PC-3 (cell line): ENCODE measurements at regions not wholly inside any gene's neighbourhood (a gene's known extent, or its start where the extent isn't known, plus 50 kb on each side); places are given as distances from the start of the nearest gene placed in this dataset.

ENCODE experiments used
- ATAC-seq: fragments of 200-7000 bp; cut with Tn5 transposase; 2 replicates; pipeline ENCODE4 v1.9.1; 2020; ENCODE audit warnings: mild to moderate bottlenecking, moderate library complexity
- BruUV-seq: library from RNA; stranded (reverse); fragments of 400-500 nt; replicated peaks from 2 replicates; lab custom pipeline; 2021; lab: Mats Ljungman, UMichigan
- CTCF ChIA-PET: fragments of 300-600 bp; sonication (Branson Sonifier 250); formaldehyde crosslinking; loops from one replicate; lab custom pipeline; 2022; ENCODE audit warnings: antibody characterized with exemption; lab: Charles Lee
- POLR2A ChIA-PET: fragments of 300-600 bp; sonication (Branson Sonifier 250); formaldehyde crosslinking; loops from one replicate; lab custom pipeline; 2022; ENCODE audit warnings: antibody characterized with exemption; ENCODE audit not compliant: unreplicated experiment; lab: Charles Lee
- DNase-seq: peaks from one replicate; pipeline ENCODE4 v3.0.0-alpha.2; 2015
- H2AFZ ChIP-seq: fragments of 300-600 bp; sonication (generic); 2 replicates; pipeline ENCODE4 v1.6.0; 2016; ENCODE audit warnings: antibody characterized with exemption, low read length
- H3F3A ChIP-seq: fragments of 300-600 bp; sonication (generic); one replicate; pipeline ENCODE4 v1.6.0; 2017; ENCODE audit warnings: antibody characterized with exemption, low read length, control low read depth, mild to moderate bottlenecking; ENCODE audit not compliant: unreplicated experiment
- H3K27ac ChIP-seq: fragments of 300-600 bp; sonication (generic); 2 replicates; pipeline ENCODE4 v1.5.1; 2016; ENCODE audit warnings: mild to moderate bottlenecking, low read length
- H3K27me3 ChIP-seq: fragments of 300-600 bp; sonication (generic); 2 replicates; pipeline ENCODE4 v1.6.1; 2016; ENCODE audit warnings: low read length, mixed read lengths
- H3K36me3 ChIP-seq: fragments of 300-600 bp; sonication (generic); 2 replicates; pipeline ENCODE4 v1.6.1; 2016; ENCODE audit warnings: low read depth, mixed run types, low read length, mixed read lengths
- H3K4me1 ChIP-seq: fragments of 300-600 bp; sonication (generic); 2 replicates; pipeline ENCODE4 v1.5.1; 2016; ENCODE audit warnings: low read length; ENCODE audit not compliant: insufficient read depth
- H3K4me2 ChIP-seq: fragments of 300-600 bp; sonication (generic); 2 replicates; pipeline ENCODE4 v1.6.0; 2016; ENCODE audit warnings: low read length
- H3K4me3 ChIP-seq: fragments of 300-600 bp; sonication (generic); 2 replicates; pipeline ENCODE4 v1.5.1; 2016; ENCODE audit warnings: mild to moderate bottlenecking, low read length, mixed read lengths
- H3K79me2 ChIP-seq: fragments of 300-600 bp; sonication (generic); 2 replicates; pipeline ENCODE4 v1.6.1; 2017; ENCODE audit warnings: low read length, mixed read lengths
- H3K9ac ChIP-seq: fragments of 300-600 bp; sonication (generic); 2 replicates; pipeline ENCODE4 v1.6.0; 2016; ENCODE audit warnings: mild to moderate bottlenecking, low read length
- H3K9me2 ChIP-seq: fragments of 300-600 bp; sonication (generic); replicated peaks from 2 replicates; pipeline ENCODE4 v1.6.1; 2016; ENCODE audit warnings: mixed run types, low read length, mixed read lengths
- H3K9me3 ChIP-seq: fragments of 300-600 bp; sonication (generic); 2 replicates; pipeline ENCODE4 v1.6.1; 2016; ENCODE audit warnings: low read length, mixed read lengths
- H4K20me1 ChIP-seq: fragments of 300-600 bp; sonication (generic); 2 replicates; pipeline ENCODE4 v1.6.1; 2016; ENCODE audit warnings: low read length, mixed read lengths
- CTCF ChIP-seq: fragments of 300-600 bp; sonication (generic); conservative IDR thresholded peaks from 2 replicates; pipeline ENCODE4 v1.5.1; 2017; ENCODE audit warnings: antibody characterized with exemption, low read depth, mild to moderate bottlenecking, low read length
- EZH2 ChIP-seq: fragments of 300-600 bp; sonication (generic); IDR thresholded peaks from one replicate; pipeline ENCODE4 v1.6.1; 2017; ENCODE audit warnings: antibody characterized with exemption, mild to moderate bottlenecking, low read length; ENCODE audit not compliant: unreplicated experiment
- EZH2phosphoT487 ChIP-seq: fragments of 300-600 bp; sonication (generic); IDR thresholded peaks from 2 replicates; pipeline ENCODE4 v1.6.1; 2018; ENCODE audit warnings: mild to moderate bottlenecking, antibody characterized with exemption, low read length, borderline replicate concordance
- intact Hi-C: fragments of 100-400 bp; cut with micrococcal nuclease; formaldehyde crosslinking; loops from 2 replicates; pipeline ENCODE4 v1.9.0; 2023

DNA sequence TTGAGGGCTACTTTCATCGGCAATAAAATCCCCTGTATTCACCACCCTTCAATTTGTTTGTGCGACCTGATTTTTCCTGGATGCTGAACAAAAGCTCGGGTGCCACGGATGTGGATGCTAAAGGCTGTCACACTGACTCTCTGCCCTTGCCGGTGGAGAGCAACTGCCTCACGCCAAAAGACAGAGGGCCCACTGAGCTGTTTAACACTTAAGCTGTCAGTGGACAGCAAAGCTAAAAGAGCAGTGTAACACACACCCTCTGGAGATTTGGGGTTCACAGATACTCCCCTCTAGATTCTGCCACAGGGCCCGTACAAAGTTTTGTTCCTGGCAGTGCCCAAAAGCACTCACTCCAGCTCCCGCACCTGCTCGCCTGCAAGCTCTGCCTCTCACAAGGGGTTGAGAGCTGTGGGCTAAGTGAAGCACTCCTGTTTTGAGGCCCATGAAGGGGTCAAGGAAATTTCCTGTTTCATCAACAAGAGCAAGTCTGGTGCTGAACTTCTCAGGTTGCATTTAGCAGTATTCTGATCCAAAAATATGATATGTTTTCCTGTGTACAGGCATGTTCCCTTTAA, 1571.9 kb downstream of the ADGRL3 start:
- no peaks in the 10 kb centered on the region for H3K9me3 ChIP-seq
- H4K20me1 ChIP-seq: no peaks in the 10 kb centered on the region
- no peak overlapping the region for H3K9ac ChIP-seq
- TF ChIP-seq EZH2: no peak
- no peak for TF ChIP-seq CTCF
- TF ChIP-seq EZH2phosphoT487: no peak
- no peaks in the 10 kb centered on the region for H3K36me3 ChIP-seq
- H3K27me3 ChIP-seq: no peaks in the 10 kb centered on the region
- H3K4me1 ChIP-seq: no peaks in the 10 kb centered on the region
- ATAC-seq (no peak), DNase-seq (no peak)
- no peaks in the 10 kb centered on the region for H3K79me2 ChIP-seq
- H3K4me2 ChIP-seq: no peak overlapping the region
- ChIA-PET CTCF (no interaction called here), POLR2A (no interaction called here)
- no TSS peak for BruUV-seq
- intact Hi-C loops: no loop called here
- no peaks in the 10 kb centered on the region; the same call in 1 of the 2 replicates for H3K9me2 ChIP-seq
- H3F3A ChIP-seq: no peaks in the 10 kb centered on the region
- H3K4me3 ChIP-seq: no peak overlapping the region
- H3K27ac ChIP-seq: no peak overlapping the region
- H2AFZ ChIP-seq: no peak overlapping the region

GRCh38 chr4:62740296-62740695, 1540.2 kb downstream of the ADGRL3 start:
- H3F3A ChIP-seq: no peaks in the 10 kb centered on the region
- H3K27ac ChIP-seq: no peak overlapping the region
- H2AFZ ChIP-seq: no peak overlapping the region
- no TSS peak for BruUV-seq
- H3K4me1 ChIP-seq: no peaks in the 10 kb centered on the region
- H3K9me3 ChIP-seq: no peaks in the 10 kb centered on the region
- no peak overlapping the region for H3K9ac ChIP-seq
- no peaks in the 10 kb centered on the region for H4K20me1 ChIP-seq
- H3K4me3 ChIP-seq: no peak overlapping the region
- no peaks in the 10 kb centered on the region for H3K36me3 ChIP-seq
- ATAC-seq (no peak), DNase-seq (no peak)
- intact Hi-C loops: no loop called here
- CTCF ChIA-PET: no interaction called here
- TF ChIP-seq EZH2phosphoT487: no peak
- no peak for TF ChIP-seq EZH2
- TF ChIP-seq CTCF: no peak
- no peaks in the 10 kb centered on the region for H3K79me2 ChIP-seq
- 0 out of 2 replicates have a peak, but pooled peaks cover 3% of the 10 kb centered on the region for H3K9me2 ChIP-seq
- H3K27me3 ChIP-seq: no peaks in the 10 kb centered on the region
- POLR2A ChIA-PET: no interaction called here
- H3K4me2 ChIP-seq: no peak overlapping the region

DNA sequence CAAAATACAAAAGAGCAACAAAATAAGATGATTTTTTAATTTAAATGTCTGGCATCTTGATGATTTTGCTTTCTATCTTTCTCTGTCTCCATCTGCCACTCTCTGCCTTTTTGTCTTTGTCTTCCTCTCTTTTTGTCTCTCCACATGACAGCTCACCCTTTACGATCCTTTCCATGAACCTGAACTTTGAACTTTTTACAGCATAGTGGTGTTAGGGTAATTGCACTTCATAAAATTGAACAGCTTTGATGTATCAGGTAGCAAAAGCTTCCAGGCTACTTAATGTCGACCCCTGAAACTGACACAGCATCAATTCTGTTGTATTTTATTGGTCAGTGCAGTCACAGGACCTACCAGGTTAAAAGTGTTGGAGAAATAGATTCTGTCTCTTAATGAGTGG, 1517.0 kb downstream of the ADGRL3 start:
- H3K79me2 ChIP-seq: no peaks in the 10 kb centered on the region
- no peaks in the 10 kb centered on the region for H3K9me2 ChIP-seq
- H3K9ac ChIP-seq: no peak overlapping the region
- ChIA-PET CTCF (no interaction called here), POLR2A (no interaction called here)
- DNase-seq (no peak), ATAC-seq (no peak)
- no peak overlapping the region for H3K27ac ChIP-seq
- no peaks in the 10 kb centered on the region for H3F3A ChIP-seq
- no peak overlapping the region for H3K4me3 ChIP-seq
- no peaks in the 10 kb centered on the region for H3K27me3 ChIP-seq
- no peak overlapping the region for H3K4me2 ChIP-seq
- intact Hi-C loops: no loop called here
- no peak overlapping the region for H2AFZ ChIP-seq
- no peaks in the 10 kb centered on the region for H4K20me1 ChIP-seq
- H3K9me3 ChIP-seq: no peaks in the 10 kb centered on the region
- no TSS peak for BruUV-seq
- no peaks in the 10 kb centered on the region for H3K36me3 ChIP-seq
- H3K4me1 ChIP-seq: peaks cover 3% of the 10 kb centered on the region
- no peak for TF ChIP-seq EZH2phosphoT487
- TF ChIP-seq CTCF: no peak
- no peak for TF ChIP-seq EZH2
